ENCODE measurements at regions not wholly inside any gene's neighbourhood (a gene's known extent, or its start where the extent isn't known, plus 50 kb on each side); places are given as distances from the start of the nearest gene placed in this dataset.
A peak's percentile ranks its signal among the peaks of the same experiment; 100 is the strongest.

- no peak for ATAC-seq
- no peak for TF ChIP-seq OSR1 (CRISPR knock-in tag; IDR thresholded peaks at IDR 0.05)
- no peak for TF ChIP-seq TOX (CRISPR knock-in tag; IDR thresholded peaks at IDR 0.05; ENCODE audit: borderline replicate concordance)
- TF ChIP-seq SNAI2 (CRISPR knock-in tag; IDR thresholded peaks at IDR 0.05) = no peak
Measured at GRCh38 chr13:97139691-97140090, 82.4 kb upstream of the MBNL2 start.

DNA sequence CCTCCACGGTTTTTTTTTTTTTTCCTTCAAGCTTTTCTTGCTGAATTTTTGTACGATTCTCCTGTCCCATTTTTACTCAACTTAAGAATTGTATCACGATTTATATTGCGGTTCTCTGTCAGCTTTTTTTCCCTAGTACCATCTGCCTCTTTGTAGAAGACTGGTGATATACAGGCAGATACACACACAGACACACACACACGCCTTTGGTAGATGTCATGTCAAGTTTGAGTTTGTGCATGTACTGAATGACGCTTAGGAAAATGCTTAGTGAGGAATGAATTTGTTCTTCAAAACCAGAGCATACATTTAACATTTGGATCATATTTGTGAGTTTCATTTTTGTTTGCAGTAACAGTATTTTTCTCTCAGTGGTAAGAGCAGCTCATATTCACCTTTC lies 82.0 kb upstream of the MBNL2 start:
- TF ChIP-seq SNAI2 (CRISPR knock-in tag; IDR thresholded peaks at IDR 0.05) (no peak), ESRRG (CRISPR knock-in tag; IDR thresholded peaks at IDR 0.05) (no peak), GLIS3 (CRISPR knock-in tag; IDR thresholded peaks at IDR 0.05) (no peak)
- ATAC-seq = no peak

DNA sequence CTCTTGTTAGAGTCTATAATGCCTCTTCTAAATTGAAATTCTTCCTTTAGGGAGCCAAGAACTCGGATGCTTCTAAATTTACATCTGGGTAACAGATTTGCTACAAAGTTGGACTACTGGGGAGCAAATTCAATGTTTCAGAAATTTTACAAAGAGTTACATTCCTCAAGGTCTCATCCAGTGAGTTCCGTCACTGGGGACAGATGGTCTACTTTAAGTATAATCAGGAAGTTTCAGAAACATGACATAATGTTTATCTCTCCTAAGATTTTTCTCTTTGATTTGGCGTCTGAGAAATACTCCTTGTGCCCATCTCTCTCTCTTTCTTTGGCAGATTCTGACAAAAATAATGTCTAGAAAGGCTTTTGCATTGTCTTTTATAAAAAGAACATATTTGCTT lies 81.5 kb upstream of the MBNL2 start:
- ATAC-seq = peak; percentile 48
- TF ChIP-seq ARNTL (CRISPR knock-in tag; IDR thresholded peaks at IDR 0.05; ENCODE audit: borderline replicate concordance, low read depth) = no peak
- TF ChIP-seq ZFP30 (CRISPR knock-in tag; IDR thresholded peaks at IDR 0.05) = no peak
- TF ChIP-seq, protein P1, sequence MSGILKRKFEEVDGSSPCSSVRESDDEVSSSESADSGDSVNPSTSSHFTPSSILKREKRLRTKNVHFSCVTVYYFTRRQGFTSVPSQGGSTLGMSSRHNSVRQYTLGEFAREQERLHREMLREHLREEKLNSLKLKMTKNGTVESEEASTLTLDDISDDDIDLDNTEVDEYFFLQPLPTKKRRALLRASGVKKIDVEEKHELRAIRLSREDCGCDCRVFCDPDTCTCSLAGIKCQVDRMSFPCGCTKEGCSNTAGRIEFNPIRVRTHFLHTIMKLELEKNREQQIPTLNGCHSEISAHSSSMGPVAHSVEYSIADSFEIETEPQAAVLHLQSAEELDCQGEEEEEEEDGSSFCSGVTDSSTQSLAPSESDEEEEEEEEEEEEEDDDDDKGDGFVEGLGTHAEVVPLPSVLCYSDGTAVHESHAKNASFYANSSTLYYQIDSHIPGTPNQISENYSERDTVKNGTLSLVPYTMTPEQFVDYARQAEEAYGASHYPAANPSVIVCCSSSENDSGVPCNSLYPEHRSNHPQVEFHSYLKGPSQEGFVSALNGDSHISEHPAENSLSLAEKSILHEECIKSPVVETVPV (CRISPR knock-in tag; IDR thresholded peaks at IDR 0.05) = no peak
- TF ChIP-seq ESRRG (CRISPR knock-in tag; IDR thresholded peaks at IDR 0.05) = no peak
- no peak for TF ChIP-seq ZFP3 (CRISPR knock-in tag; IDR thresholded peaks at IDR 0.05)
- no peak for TF ChIP-seq RARB (CRISPR knock-in tag; IDR thresholded peaks at IDR 0.05)
- TF ChIP-seq OSR1 (CRISPR knock-in tag; IDR thresholded peaks at IDR 0.05) = no peak
- no peak for TF ChIP-seq TCF4 (CRISPR knock-in tag; IDR thresholded peaks at IDR 0.05; ENCODE audit: borderline replicate concordance)
- TF ChIP-seq TOX (CRISPR knock-in tag; IDR thresholded peaks at IDR 0.05; ENCODE audit: borderline replicate concordance) = no peak
- TF ChIP-seq, protein P2, sequence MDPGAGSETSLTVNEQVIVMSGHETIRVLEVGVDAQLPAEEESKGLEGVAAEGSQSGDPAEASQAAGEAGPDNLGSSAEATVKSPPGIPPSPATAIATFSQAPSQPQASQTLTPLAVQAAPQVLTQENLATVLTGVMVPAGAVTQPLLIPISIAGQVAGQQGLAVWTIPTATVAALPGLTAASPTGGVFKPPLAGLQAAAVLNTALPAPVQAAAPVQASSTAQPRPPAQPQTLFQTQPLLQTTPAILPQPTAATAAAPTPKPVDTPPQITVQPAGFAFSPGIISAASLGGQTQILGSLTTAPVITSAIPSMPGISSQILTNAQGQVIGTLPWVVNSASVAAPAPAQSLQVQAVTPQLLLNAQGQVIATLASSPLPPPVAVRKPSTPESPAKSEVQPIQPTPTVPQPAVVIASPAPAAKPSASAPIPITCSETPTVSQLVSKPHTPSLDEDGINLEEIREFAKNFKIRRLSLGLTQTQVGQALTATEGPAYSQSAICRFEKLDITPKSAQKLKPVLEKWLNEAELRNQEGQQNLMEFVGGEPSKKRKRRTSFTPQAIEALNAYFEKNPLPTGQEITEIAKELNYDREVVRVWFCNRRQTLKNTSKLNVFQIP (CRISPR knock-in tag; IDR thresholded peaks at IDR 0.05; ENCODE audit: borderline replicate concordance, low read depth) = no peak
- TF ChIP-seq GLIS3 (CRISPR knock-in tag; IDR thresholded peaks at IDR 0.05) = no peak
- TF ChIP-seq, protein P3, sequence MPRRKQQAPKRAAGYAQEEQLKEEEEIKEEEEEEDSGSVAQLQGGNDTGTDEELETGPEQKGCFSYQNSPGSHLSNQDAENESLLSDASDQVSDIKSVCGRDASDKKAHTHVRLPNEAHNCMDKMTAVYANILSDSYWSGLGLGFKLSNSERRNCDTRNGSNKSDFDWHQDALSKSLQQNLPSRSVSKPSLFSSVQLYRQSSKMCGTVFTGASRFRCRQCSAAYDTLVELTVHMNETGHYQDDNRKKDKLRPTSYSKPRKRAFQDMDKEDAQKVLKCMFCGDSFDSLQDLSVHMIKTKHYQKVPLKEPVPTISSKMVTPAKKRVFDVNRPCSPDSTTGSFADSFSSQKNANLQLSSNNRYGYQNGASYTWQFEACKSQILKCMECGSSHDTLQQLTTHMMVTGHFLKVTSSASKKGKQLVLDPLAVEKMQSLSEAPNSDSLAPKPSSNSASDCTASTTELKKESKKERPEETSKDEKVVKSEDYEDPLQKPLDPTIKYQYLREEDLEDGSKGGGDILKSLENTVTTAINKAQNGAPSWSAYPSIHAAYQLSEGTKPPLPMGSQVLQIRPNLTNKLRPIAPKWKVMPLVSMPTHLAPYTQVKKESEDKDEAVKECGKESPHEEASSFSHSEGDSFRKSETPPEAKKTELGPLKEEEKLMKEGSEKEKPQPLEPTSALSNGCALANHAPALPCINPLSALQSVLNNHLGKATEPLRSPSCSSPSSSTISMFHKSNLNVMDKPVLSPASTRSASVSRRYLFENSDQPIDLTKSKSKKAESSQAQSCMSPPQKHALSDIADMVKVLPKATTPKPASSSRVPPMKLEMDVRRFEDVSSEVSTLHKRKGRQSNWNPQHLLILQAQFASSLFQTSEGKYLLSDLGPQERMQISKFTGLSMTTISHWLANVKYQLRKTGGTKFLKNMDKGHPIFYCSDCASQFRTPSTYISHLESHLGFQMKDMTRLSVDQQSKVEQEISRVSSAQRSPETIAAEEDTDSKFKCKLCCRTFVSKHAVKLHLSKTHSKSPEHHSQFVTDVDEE (CRISPR knock-in tag; IDR thresholded peaks at IDR 0.05) = no peak
- TF ChIP-seq SNAI2 (CRISPR knock-in tag; IDR thresholded peaks at IDR 0.05) = no peak
- TF ChIP-seq ZNF565 (CRISPR knock-in tag; conservative IDR thresholded peaks at IDR 0.05; ENCODE audit: low read depth) = no peak

- no peak for TF ChIP-seq PATZ1 (CRISPR knock-in tag; IDR thresholded peaks at IDR 0.05; ENCODE audit: borderline replicate concordance)
- TF ChIP-seq ISL1 (CRISPR knock-in tag; IDR thresholded peaks at IDR 0.05) = no peak
- TF ChIP-seq TCF4 (CRISPR knock-in tag; IDR thresholded peaks at IDR 0.05; ENCODE audit: borderline replicate concordance) = no peak
- no peak for TF ChIP-seq ZC3H10 (CRISPR knock-in tag; IDR thresholded peaks at IDR 0.05)
- TF ChIP-seq ZNF565 (CRISPR knock-in tag; conservative IDR thresholded peaks at IDR 0.05; ENCODE audit: low read depth) = no peak
- TF ChIP-seq ESRRG (CRISPR knock-in tag; IDR thresholded peaks at IDR 0.05) = no peak
- no peak for TF ChIP-seq CREB5 (CRISPR knock-in tag; IDR thresholded peaks at IDR 0.05; ENCODE audit: low read depth)
- TF ChIP-seq BACH2 (CRISPR knock-in tag; IDR thresholded peaks at IDR 0.05; ENCODE audit: borderline replicate concordance) = no peak
- TF ChIP-seq, protein P2 (CRISPR knock-in tag; IDR thresholded peaks at IDR 0.05; ENCODE audit: borderline replicate concordance, low read depth) = no peak
- peak; percentile 46 for ATAC-seq
Measured at GRCh38 chr13:97141097-97141496, 81.0 kb upstream of the MBNL2 start.

All from SK-N-SH treated with all-trans-retinoic acid at 6 μM for 48 hours (cell line).